WTC11 (cell line): ENCODE measurements at regions not wholly inside any gene's neighbourhood (a gene's known extent, or its start where the extent isn't known, plus 50 kb on each side); places are given as distances from the start of the nearest gene placed in this dataset.

Source experiments
- AR ChIP-seq: fragments of 250-450 bp; sonication (Bioruptor Pico); IDR thresholded peaks from 2 replicates; pipeline ENCODE4 v1.9.0; 2021; ENCODE audit warnings: mild to moderate bottlenecking
- ARID4B ChIP-seq: sonication (generic); formaldehyde crosslinking; IDR thresholded peaks from 2 replicates; pipeline ENCODE4 v1.8.0; 2023; ENCODE audit warnings: missing genetic modification reagents, mild to moderate bottlenecking, borderline replicate concordance
- FOXK1 ChIP-seq: sonication (generic); formaldehyde crosslinking; IDR thresholded peaks from 2 replicates; pipeline ENCODE4 v1.8.0; 2022; ENCODE audit warnings: mild to moderate bottlenecking, moderate library complexity, missing genetic modification reagents
- GRHL2 ChIP-seq: fragments of 250-450 bp; sonication (Bioruptor Pico); IDR thresholded peaks from 2 replicates; pipeline ENCODE4 v1.8.0; 2022; ENCODE audit warnings: mild to moderate bottlenecking, moderate library complexity; ENCODE audit not compliant: insufficient replicate concordance, severe bottlenecking
- HMGA2 ChIP-seq: fragments of 250-450 bp; sonication (Bioruptor Pico); IDR thresholded peaks from 2 replicates; pipeline ENCODE4 v1.4.0; 2021; ENCODE audit warnings: mild to moderate bottlenecking, moderate library complexity
- JAZF1 ChIP-seq: fragments of 250-450 bp; sonication (Bioruptor Pico); IDR thresholded peaks from 2 replicates; pipeline ENCODE4 v1.9.0; 2021; ENCODE audit warnings: moderate library complexity, mild to moderate bottlenecking, inconsistent platforms
- NFE2L1 ChIP-seq: sonication (generic); formaldehyde crosslinking; IDR thresholded peaks from 2 replicates; pipeline ENCODE4 v1.8.1; 2023; ENCODE audit warnings: missing genetic modification reagents
- NR1H2 ChIP-seq: sonication (generic); formaldehyde crosslinking; IDR thresholded peaks from 2 replicates; pipeline ENCODE4 v1.9.0; 2021; ENCODE audit warnings: mild to moderate bottlenecking, moderate library complexity, missing genetic modification reagents
- OVOL2 ChIP-seq: fragments of 250-450 bp; sonication (Bioruptor Pico); IDR thresholded peaks from 2 replicates; pipeline ENCODE4 v1.9.0; 2021; ENCODE audit warnings: mild to moderate bottlenecking, borderline replicate concordance
- PREB ChIP-seq: sonication (generic); formaldehyde crosslinking; IDR thresholded peaks from 2 replicates; pipeline ENCODE4 v1.8.1; 2022; ENCODE audit warnings: mild to moderate bottlenecking, missing genetic modification reagents, moderate library complexity, borderline replicate concordance
- TCF7 ChIP-seq: sonication (generic); formaldehyde crosslinking; IDR thresholded peaks from 2 replicates; pipeline ENCODE4 v1.8.0; 2022; ENCODE audit warnings: mild to moderate bottlenecking, low read depth, missing genetic modification reagents, moderate library complexity
- TEAD1 ChIP-seq: sonication (generic); formaldehyde crosslinking; IDR thresholded peaks from 2 replicates; pipeline ENCODE4 v1.8.0; 2022; ENCODE audit warnings: mild to moderate bottlenecking, missing genetic modification reagents
- TEAD4 ChIP-seq: sonication (generic); formaldehyde crosslinking; IDR thresholded peaks from 2 replicates; pipeline ENCODE4 v1.8.0; 2022; ENCODE audit warnings: mild to moderate bottlenecking, missing genetic modification reagents
- TP53 ChIP-seq: sonication (generic); formaldehyde crosslinking; IDR thresholded peaks from 2 replicates; pipeline ENCODE4 v1.8.1; 2023; ENCODE audit warnings: mild to moderate bottlenecking, missing genetic modification reagents
- ZMAT4 ChIP-seq: fragments of 250-450 bp; sonication (Bioruptor Pico); IDR thresholded peaks from 2 replicates; pipeline ENCODE4 v1.9.0; 2021; ENCODE audit warnings: mild to moderate bottlenecking
- ZNF121 ChIP-seq: sonication (generic); formaldehyde crosslinking; IDR thresholded peaks from 2 replicates; pipeline ENCODE4 v1.8.0; 2023; ENCODE audit warnings: missing genetic modification reagents
- ZNF138 ChIP-seq: sonication (generic); formaldehyde crosslinking; conservative IDR thresholded peaks from 2 replicates; pipeline ENCODE4 v1.8.1; 2022; ENCODE audit warnings: mild to moderate bottlenecking, moderate library complexity, missing genetic modification reagents
- ZNF232 ChIP-seq: sonication (generic); formaldehyde crosslinking; IDR thresholded peaks from 2 replicates; pipeline ENCODE4 v1.8.0; 2022; ENCODE audit warnings: mild to moderate bottlenecking, missing genetic modification reagents
- ZNF671 ChIP-seq: fragments of 250-450 bp; sonication (Bioruptor Pico); IDR thresholded peaks from 2 replicates; pipeline ENCODE4 v1.8.0; 2021; ENCODE audit warnings: mild to moderate bottlenecking
- TF ChIP-seq, protein P1 (sequence below): fragments of 250-450 bp; sonication (Bioruptor Pico); IDR thresholded peaks from 2 replicates; pipeline ENCODE4 v1.9.0; 2021; ENCODE audit warnings: moderate library complexity, mild to moderate bottlenecking, inconsistent platforms, borderline replicate concordance
- TF ChIP-seq, protein P2 (sequence below): sonication (generic); formaldehyde crosslinking; IDR thresholded peaks from 2 replicates; pipeline ENCODE4 v1.8.1; 2023; ENCODE audit warnings: mild to moderate bottlenecking, missing genetic modification reagents
- TF ChIP-seq, protein P3 (sequence below): sonication (generic); formaldehyde crosslinking; IDR thresholded peaks from 2 replicates; pipeline ENCODE4 v1.8.0; 2023; ENCODE audit warnings: mild to moderate bottlenecking, missing genetic modification reagents
- TF ChIP-seq, protein P4 (sequence below): sonication (generic); formaldehyde crosslinking; IDR thresholded peaks from 2 replicates; pipeline ENCODE4 v1.8.1; 2023; ENCODE audit warnings: mild to moderate bottlenecking, missing genetic modification reagents

DNA sequence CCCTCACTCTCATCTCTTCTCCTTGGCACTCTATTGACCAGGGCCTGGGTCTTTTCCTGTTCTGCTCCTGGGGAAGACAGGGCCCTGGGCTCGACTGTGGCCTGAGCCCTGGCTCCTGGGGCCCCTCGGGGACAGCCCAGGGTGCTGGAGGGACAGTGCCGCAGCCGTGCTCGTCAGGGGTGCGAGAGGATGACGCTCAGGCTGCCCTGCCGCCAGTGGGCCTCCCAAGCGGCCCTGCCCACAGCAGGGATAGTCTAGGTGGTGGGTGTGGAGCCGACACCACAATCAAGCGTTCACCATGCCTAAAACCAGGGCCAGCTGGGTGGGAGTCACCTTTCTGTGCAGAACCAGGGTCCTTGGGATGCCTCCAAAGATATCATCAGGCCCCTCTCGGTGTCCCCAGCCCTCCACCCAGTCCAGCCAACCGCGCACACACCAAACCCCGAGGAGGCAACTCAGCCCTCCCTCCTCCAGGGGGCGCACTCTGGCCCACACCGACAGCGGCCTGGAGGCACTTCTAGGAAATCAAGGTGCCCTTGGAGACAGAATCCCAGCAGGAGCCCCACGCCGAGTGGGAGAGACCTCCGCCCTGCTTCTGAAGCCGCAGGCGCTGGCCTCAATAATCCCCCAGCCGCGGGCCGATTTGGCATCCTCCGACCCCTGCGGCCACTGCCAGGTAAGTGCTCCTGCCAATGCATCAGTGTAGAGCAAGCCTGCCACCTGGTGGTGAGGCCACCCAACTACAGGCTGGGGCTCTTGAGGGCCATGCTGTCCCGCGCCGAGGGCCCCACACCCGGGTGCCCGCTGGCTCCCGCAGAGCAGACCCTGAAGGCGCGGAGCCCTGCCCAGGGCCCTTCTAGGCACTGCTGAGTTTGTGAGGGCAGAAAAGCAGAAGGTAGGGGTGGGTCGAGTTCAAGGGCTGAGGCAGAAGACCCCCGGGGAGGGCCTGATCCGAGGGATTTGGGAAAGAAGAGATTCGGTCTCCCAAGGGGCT is 496.4 kb downstream of the BUD13 start (continued):
- TF ChIP-seq ARID4B (CRISPR knock-in tag) (no peak), GRHL2 (CRISPR knock-in tag) (no peak), ZNF671 (no peak), JAZF1 (CRISPR knock-in tag) (no peak), ZNF138 (CRISPR knock-in tag) (no peak), HMGA2 (no peak), PREB (CRISPR knock-in tag) (no peak), TP53 (CRISPR knock-in tag) (0 out of 2 replicates have a peak, but pooled peaks have one; percentile 45), ZMAT4 (CRISPR knock-in tag) (no peak), TCF7 (CRISPR knock-in tag) (no peak), FOXK1 (CRISPR knock-in tag) (no peak), TEAD4 (CRISPR knock-in tag) (no peak), NR1H2 (CRISPR knock-in tag) (no peak), AR (CRISPR knock-in tag) (no peak), NFE2L1 (CRISPR knock-in tag) (no peak), OVOL2 (no peak), ZNF121 (CRISPR knock-in tag) (no peak), TEAD1 (no peak), ZNF232 (CRISPR knock-in tag) (no peak)
- TF ChIP-seq, protein P1, sequence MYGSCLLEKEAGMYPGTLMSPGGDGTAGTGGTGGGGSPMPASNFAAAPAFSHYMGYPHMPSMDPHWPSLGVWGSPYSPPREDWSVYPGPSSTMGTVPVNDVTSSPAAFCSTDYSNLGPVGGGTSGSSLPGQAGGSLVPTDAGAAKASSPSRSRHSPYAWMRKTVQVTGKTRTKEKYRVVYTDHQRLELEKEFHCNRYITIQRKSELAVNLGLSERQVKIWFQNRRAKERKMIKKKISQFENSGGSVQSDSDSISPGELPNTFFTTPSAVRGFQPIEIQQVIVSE (CRISPR knock-in tag) = no peak
- TF ChIP-seq, protein P2, sequence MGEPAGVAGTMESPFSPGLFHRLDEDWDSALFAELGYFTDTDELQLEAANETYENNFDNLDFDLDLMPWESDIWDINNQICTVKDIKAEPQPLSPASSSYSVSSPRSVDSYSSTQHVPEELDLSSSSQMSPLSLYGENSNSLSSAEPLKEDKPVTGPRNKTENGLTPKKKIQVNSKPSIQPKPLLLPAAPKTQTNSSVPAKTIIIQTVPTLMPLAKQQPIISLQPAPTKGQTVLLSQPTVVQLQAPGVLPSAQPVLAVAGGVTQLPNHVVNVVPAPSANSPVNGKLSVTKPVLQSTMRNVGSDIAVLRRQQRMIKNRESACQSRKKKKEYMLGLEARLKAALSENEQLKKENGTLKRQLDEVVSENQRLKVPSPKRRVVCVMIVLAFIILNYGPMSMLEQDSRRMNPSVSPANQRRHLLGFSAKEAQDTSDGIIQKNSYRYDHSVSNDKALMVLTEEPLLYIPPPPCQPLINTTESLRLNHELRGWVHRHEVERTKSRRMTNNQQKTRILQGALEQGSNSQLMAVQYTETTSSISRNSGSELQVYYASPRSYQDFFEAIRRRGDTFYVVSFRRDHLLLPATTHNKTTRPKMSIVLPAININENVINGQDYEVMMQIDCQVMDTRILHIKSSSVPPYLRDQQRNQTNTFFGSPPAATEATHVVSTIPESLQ (CRISPR knock-in tag) = no peak
- TF ChIP-seq, protein P3, sequence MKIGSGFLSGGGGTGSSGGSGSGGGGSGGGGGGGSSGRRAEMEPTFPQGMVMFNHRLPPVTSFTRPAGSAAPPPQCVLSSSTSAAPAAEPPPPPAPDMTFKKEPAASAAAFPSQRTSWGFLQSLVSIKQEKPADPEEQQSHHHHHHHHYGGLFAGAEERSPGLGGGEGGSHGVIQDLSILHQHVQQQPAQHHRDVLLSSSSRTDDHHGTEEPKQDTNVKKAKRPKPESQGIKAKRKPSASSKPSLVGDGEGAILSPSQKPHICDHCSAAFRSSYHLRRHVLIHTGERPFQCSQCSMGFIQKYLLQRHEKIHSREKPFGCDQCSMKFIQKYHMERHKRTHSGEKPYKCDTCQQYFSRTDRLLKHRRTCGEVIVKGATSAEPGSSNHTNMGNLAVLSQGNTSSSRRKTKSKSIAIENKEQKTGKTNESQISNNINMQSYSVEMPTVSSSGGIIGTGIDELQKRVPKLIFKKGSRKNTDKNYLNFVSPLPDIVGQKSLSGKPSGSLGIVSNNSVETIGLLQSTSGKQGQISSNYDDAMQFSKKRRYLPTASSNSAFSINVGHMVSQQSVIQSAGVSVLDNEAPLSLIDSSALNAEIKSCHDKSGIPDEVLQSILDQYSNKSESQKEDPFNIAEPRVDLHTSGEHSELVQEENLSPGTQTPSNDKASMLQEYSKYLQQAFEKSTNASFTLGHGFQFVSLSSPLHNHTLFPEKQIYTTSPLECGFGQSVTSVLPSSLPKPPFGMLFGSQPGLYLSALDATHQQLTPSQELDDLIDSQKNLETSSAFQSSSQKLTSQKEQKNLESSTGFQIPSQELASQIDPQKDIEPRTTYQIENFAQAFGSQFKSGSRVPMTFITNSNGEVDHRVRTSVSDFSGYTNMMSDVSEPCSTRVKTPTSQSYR (CRISPR knock-in tag) = no peak
- TF ChIP-seq, protein P4, sequence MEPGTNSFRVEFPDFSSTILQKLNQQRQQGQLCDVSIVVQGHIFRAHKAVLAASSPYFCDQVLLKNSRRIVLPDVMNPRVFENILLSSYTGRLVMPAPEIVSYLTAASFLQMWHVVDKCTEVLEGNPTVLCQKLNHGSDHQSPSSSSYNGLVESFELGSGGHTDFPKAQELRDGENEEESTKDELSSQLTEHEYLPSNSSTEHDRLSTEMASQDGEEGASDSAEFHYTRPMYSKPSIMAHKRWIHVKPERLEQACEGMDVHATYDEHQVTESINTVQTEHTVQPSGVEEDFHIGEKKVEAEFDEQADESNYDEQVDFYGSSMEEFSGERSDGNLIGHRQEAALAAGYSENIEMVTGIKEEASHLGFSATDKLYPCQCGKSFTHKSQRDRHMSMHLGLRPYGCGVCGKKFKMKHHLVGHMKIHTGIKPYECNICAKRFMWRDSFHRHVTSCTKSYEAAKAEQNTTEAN (CRISPR knock-in tag) = no peak
